PC-9 (cell line): ENCODE measurements at regions not wholly inside any gene's neighbourhood (a gene's known extent, or its start where the extent isn't known, plus 50 kb on each side); places are given as distances from the start of the nearest gene placed in this dataset.
A peak's percentile ranks its signal among the peaks of the same experiment; 100 is the strongest.

Experiments
- BruUV-seq: library from RNA; stranded (reverse); fragments of 400-500 nt; replicated peaks from 2 replicates; lab custom pipeline; 2021; lab: Mats Ljungman, UMichigan
- CTCF ChIA-PET: fragments of 300-600 bp; sonication (Branson Sonifier 250); formaldehyde crosslinking; loops from one replicate; lab custom pipeline; 2022; ENCODE audit warnings: antibody characterized with exemption; lab: Charles Lee
- POLR2A ChIA-PET: fragments of 300-600 bp; sonication (Branson Sonifier 250); formaldehyde crosslinking; loops from one replicate; lab custom pipeline; 2022; ENCODE audit warnings: antibody characterized with exemption; ENCODE audit not compliant: unreplicated experiment; lab: Charles Lee
- DNase-seq, 2 experiments: peaks; one replicate each; pipeline versions ENCODE4 v3.0.0 to v3.0.0-alpha.2; 2015 to 2022; ENCODE audit warnings: mixed read lengths in 1 of 2
- H2AFZ ChIP-seq: fragments of 200-600 bp; sonication (generic); 2 replicates; pipeline ENCODE4 v1.8.1; 2017; ENCODE audit warnings: antibody characterized with exemption
- H3F3A ChIP-seq: fragments of 200-600 bp; sonication (generic); 2 replicates; pipeline ENCODE4 v1.8.1; 2017; ENCODE audit warnings: antibody characterized with exemption, mild to moderate bottlenecking, low read depth; ENCODE audit not compliant: insufficient read depth
- H3K27ac ChIP-seq: fragments of 200-600 bp; sonication (generic); 2 replicates; pipeline ENCODE4 v1.6.1; 2016; ENCODE audit warnings: mixed run types
- H3K27me3 ChIP-seq: fragments of 200-600 bp; sonication (generic); 2 replicates; pipeline ENCODE4 v1.6.1; 2016; ENCODE audit warnings: low read depth, mixed run types; ENCODE audit not compliant: insufficient read depth
- H3K36me3 ChIP-seq: fragments of 200-600 bp; sonication (generic); 2 replicates; pipeline ENCODE4 v1.6.1; 2016; ENCODE audit warnings: low read depth, mixed run types
- H3K4me1 ChIP-seq: fragments of 200-600 bp; sonication (generic); replicated peaks from 2 replicates; pipeline ENCODE4 v1.6.1; 2016; ENCODE audit warnings: mixed run types; ENCODE audit not compliant: insufficient read depth
- H3K4me2 ChIP-seq: fragments of 200-600 bp; sonication (generic); 2 replicates; pipeline ENCODE4 v1.6.1; 2017; ENCODE audit warnings: mixed run types
- H3K4me3 ChIP-seq: fragments of 200-600 bp; sonication (generic); 2 replicates; pipeline ENCODE4 v1.6.1; 2016; ENCODE audit warnings: mixed run types
- H3K79me2 ChIP-seq: fragments of 200-600 bp; sonication (generic); 2 replicates; pipeline ENCODE4 v1.6.1; 2017; ENCODE audit warnings: low read depth, mixed run types
- H3K9me2 ChIP-seq: fragments of 200-600 bp; sonication (generic); 2 replicates; pipeline ENCODE4 v1.8.1; 2017; ENCODE audit warnings: mild to moderate bottlenecking; ENCODE audit not compliant: insufficient read depth
- H3K9me3 ChIP-seq: fragments of 200-600 bp; sonication (generic); 2 replicates; pipeline ENCODE4 v1.8.1; 2016; ENCODE audit warnings: low read depth; ENCODE audit not compliant: insufficient read depth
- H4K20me1 ChIP-seq: fragments of 200-600 bp; sonication (generic); 2 replicates; pipeline ENCODE4 v1.8.1; 2017; ENCODE audit not compliant: insufficient read depth
- CTCF ChIP-seq: fragments of 200-600 bp; sonication (generic); conservative IDR thresholded peaks from 2 replicates; pipeline ENCODE4 v1.6.1; 2017; ENCODE audit warnings: mixed run types, antibody characterized with exemption, mild to moderate bottlenecking, moderate library complexity
- EZH2 ChIP-seq: fragments of 200-600 bp; sonication (generic); IDR thresholded peaks from 2 replicates; pipeline ENCODE4 v1.8.0; 2017; ENCODE audit warnings: antibody characterized with exemption, low read depth
- intact Hi-C: fragments of 100-400 bp; cut with micrococcal nuclease; formaldehyde crosslinking; loops from one replicate; pipeline ENCODE4 v1.10.0; 2022; ENCODE audit not compliant: unreplicated experiment

- Histone ChIP-seq H3K27ac (no peak overlapping the region), H2AFZ (0 out of 2 replicates have a peak overlapping the region, but pooled peaks have one; percentile 52), H3K9me3 (no peaks in the 10 kb centered on the region), H3K36me3 (no peaks in the 10 kb centered on the region), H3K79me2 (no peaks in the 10 kb centered on the region), H3K9me2 (no peaks in the 10 kb centered on the region), H3K4me1 (no peaks in the 10 kb centered on the region), H4K20me1 (no peaks in the 10 kb centered on the region), H3K4me3 (no peak overlapping the region), H3F3A (no peaks in the 10 kb centered on the region), H3K27me3 (no peaks in the 10 kb centered on the region), H3K4me2 (no peak overlapping the region)
- BruUV-seq, result no TSS peak
- no peak for DNase-seq
- intact Hi-C loops, result no loop called here
- ChIA-PET CTCF (no interaction called here), POLR2A (no interaction called here)
- TF ChIP-seq CTCF, result no peak
- TF ChIP-seq EZH2, result no peak
These were observed 405.9 kb upstream of the RGS18 start for GRCh38 chr1:191752342-191752741.

DNA sequence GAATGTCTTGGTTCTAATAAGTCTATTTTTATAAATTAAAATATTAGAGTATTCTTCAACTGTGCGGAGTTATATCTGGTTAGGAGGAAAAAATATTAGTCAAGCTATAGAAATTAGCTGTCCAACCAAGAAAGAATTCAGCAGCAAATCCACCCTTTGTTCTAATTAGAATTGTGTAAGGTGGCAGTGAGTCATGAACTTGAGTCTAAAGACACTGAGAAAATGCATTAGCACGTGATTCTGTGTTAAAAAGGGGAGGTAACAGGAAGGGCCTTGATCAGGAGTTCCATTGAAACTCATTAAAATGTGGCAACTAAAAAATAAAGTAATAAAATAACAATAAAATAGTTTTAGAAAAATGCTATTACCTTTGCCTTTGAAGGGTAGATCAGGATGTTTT is 398.2 kb upstream of the RGS18 start:
- CTCF ChIA-PET, result no interaction called here
- H3K27me3 ChIP-seq, result no peaks in the 10 kb centered on the region

DNA sequence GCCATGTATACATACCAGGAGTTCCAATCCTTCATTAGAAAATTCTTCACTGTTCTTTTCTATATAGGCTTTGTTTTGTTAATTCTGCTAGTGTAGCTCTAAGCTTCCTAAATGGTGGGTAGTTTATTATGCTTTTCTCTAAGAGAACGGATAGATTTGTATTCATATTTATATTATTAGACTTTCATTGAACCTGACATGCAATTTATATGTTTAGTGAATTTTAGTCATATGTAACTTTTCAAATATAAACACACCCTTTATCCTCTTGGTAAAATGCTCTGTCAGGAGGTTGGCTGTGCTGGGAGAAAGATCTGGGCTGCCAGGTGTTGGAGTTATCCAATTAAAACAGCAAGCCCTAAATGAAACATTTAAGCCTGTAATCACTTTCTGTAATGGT is 369.7 kb upstream of the RGS18 start:
- Histone ChIP-seq H3K79me2 (no peaks in the 10 kb centered on the region), H3K9me3 (no peaks in the 10 kb centered on the region), H3K27ac (no peak overlapping the region), H3K4me3 (no peak overlapping the region), H3K36me3 (no peaks in the 10 kb centered on the region), H3K27me3 (no peaks in the 10 kb centered on the region), H3F3A (no peaks in the 10 kb centered on the region), H2AFZ (no peak overlapping the region), H3K9me2 (no peaks in the 10 kb centered on the region), H4K20me1 (no peaks in the 10 kb centered on the region), H3K4me2 (no peak overlapping the region), H3K4me1 (no peaks in the 10 kb centered on the region)
- TF ChIP-seq EZH2, result no peak
- no peak for TF ChIP-seq CTCF
- no peak for DNase-seq
- intact Hi-C loops, result no loop called here
- ChIA-PET POLR2A (no interaction called here), CTCF (no interaction called here)
- BruUV-seq, result no TSS peak

More for the DNA sequence above, 398.2 kb upstream of the RGS18 start:
- no peaks in the 10 kb centered on the region for H3K79me2 ChIP-seq
- BruUV-seq, result no TSS peak
- H3K9me3 ChIP-seq, result no peaks in the 10 kb centered on the region
- DNase-seq, result no peak
- H3K4me2 ChIP-seq, result no peak overlapping the region
- intact Hi-C loops, result no loop called here
- H4K20me1 ChIP-seq, result no peaks in the 10 kb centered on the region
- H3K4me1 ChIP-seq, result no peaks in the 10 kb centered on the region
- H2AFZ ChIP-seq, result no peak overlapping the region
- POLR2A ChIA-PET, result no interaction called here
- TF ChIP-seq CTCF (no peak), EZH2 (no peak)
- no peaks in the 10 kb centered on the region for H3K36me3 ChIP-seq
- no peak overlapping the region for H3K27ac ChIP-seq
- H3K4me3 ChIP-seq, result no peak overlapping the region
- no peaks in the 10 kb centered on the region for H3F3A ChIP-seq
- H3K9me2 ChIP-seq, result no peaks in the 10 kb centered on the region
